HG03103 (cell line): ENCODE measurements at regions not wholly inside any gene's neighbourhood (a gene's known extent, or its start where the extent isn't known, plus 50 kb on each side); places are given as distances from the start of the nearest gene placed in this dataset.
"Not testable (repeated sequence)": the region's sequence is repeated elsewhere in the genome, so short reads cannot be mapped to it uniquely, and the experiment has no call there.

Source experiments
- ATAC-seq: cut with Tn5 transposase; IDR thresholded peaks from one replicate; pipeline ENCODE4 v1.9.1; 2021; ENCODE audit warnings: low read depth; ENCODE audit not compliant: unreplicated experiment

GRCh38 chr14:29339494-29340172, 573.0 kb downstream of the FOXG1 start:
- no peak for ATAC-seq

- no peak for ATAC-seq
Measured at GRCh38 chr14:29348504-29348903, 579.1 kb downstream of the PRKD1 start.

GRCh38 chr14:29350496-29350895, 577.2 kb downstream of the PRKD1 start:
- ATAC-seq = no peak

- no peak for ATAC-seq
Measured at GRCh38 chr14:29351996-29352705, 575.5 kb downstream of the PRKD1 start.

- ATAC-seq = no peak
Measured at GRCh38 chr14:29352706-29353080, 575.0 kb downstream of the PRKD1 start.

- no peak for ATAC-seq
Measured at GRCh38 chr14:29353513-29353912, 574.1 kb downstream of the PRKD1 start.

- ATAC-seq = no peak
Measured at GRCh38 chr14:29354486-29354885, 573.2 kb downstream of the PRKD1 start.

- no peak for ATAC-seq
Measured at GRCh38 chr14:29355331-29355730, 572.3 kb downstream of the PRKD1 start.

GRCh38 chr14:29355846-29356245, 571.8 kb downstream of the PRKD1 start:
- ATAC-seq = no peak

- no peak for ATAC-seq
Measured at GRCh38 chr14:29360656-29361055, 567.0 kb downstream of the PRKD1 start.

- ATAC-seq = no peak
Measured at GRCh38 chr14:29370024-29370423, 557.6 kb downstream of the PRKD1 start.

GRCh38 chr14:29376237-29376636, 551.4 kb downstream of the PRKD1 start:
- no peak for ATAC-seq

- no peak for ATAC-seq
Measured at GRCh38 chr14:29380826-29381225, 546.8 kb downstream of the PRKD1 start.

- no peak for ATAC-seq
Measured at GRCh38 chr14:29388571-29388970, 539.1 kb downstream of the PRKD1 start.

GRCh38 chr14:29390081-29390832, 537.4 kb downstream of the PRKD1 start:
- no peak for ATAC-seq

GRCh38 chr14:29391231-29391630, 536.4 kb downstream of the PRKD1 start:
- no peak for ATAC-seq

- ATAC-seq = no peak
Measured at GRCh38 chr14:29391801-29392200, 535.8 kb downstream of the PRKD1 start.

GRCh38 chr14:29392287-29392686, 535.4 kb downstream of the PRKD1 start:
- no peak for ATAC-seq

- ATAC-seq = no peak
Measured at GRCh38 chr14:29403091-29403490, 524.6 kb downstream of the PRKD1 start.

- ATAC-seq = no peak
Measured at GRCh38 chr14:29410581-29410980, 517.1 kb downstream of the PRKD1 start.

- ATAC-seq = not testable (repeated sequence)
Measured at GRCh38 chr14:29414931-29415330, 512.7 kb downstream of the PRKD1 start.

- no peak for ATAC-seq
Measured at GRCh38 chr14:29419736-29420135, 507.9 kb downstream of the PRKD1 start.
